ENCODE measurements at regions not wholly inside any gene's neighbourhood (a gene's known extent, or its start where the extent isn't known, plus 50 kb on each side); places are given as distances from the start of the nearest gene placed in this dataset.

- no peaks in the 10 kb centered on the region for H3K27me3 ChIP-seq (ENCODE audit: control insufficient read depth, insufficient read depth, low read length)
- no peaks in the 10 kb centered on the region for H3K9me3 ChIP-seq (ENCODE audit: control insufficient read depth, insufficient read depth, low read length)
Observed at GRCh38 chr4:110675426-110675825, 52.5 kb upstream of the PITX2 start.

GRCh38 chr4:110676241-110676640 is 53.4 kb upstream of the PITX2 start:
- no peaks in the 10 kb centered on the region for H3K9me3 ChIP-seq (ENCODE audit: control insufficient read depth, insufficient read depth, low read length)
- no peaks in the 10 kb centered on the region for H3K36me3 ChIP-seq (ENCODE audit: control insufficient read depth, insufficient read depth, low read length)
- no peaks in the 10 kb centered on the region for H3K27me3 ChIP-seq (ENCODE audit: control insufficient read depth, insufficient read depth, low read length)
- no peaks in the 10 kb centered on the region for H3K4me1 ChIP-seq (ENCODE audit: control insufficient read depth, insufficient read depth, low read length)
- no peak overlapping the region for H3K4me3 ChIP-seq (ENCODE audit: low read depth, low read length)
- no peak overlapping the region for H3K9ac ChIP-seq (ENCODE audit: low read depth, low read length)
- H3K27ac ChIP-seq (ENCODE audit: low read depth, low read length), result no peak overlapping the region

More at GRCh38 chr4:110675426-110675825, 52.5 kb upstream of the PITX2 start:
- Histone ChIP-seq H3K9ac (ENCODE audit: low read depth, low read length) (no peak overlapping the region), H3K27ac (ENCODE audit: low read depth, low read length) (no peak overlapping the region), H3K4me3 (ENCODE audit: low read depth, low read length) (no peak overlapping the region), H3K4me1 (ENCODE audit: control insufficient read depth, insufficient read depth, low read length) (no peaks in the 10 kb centered on the region), H3K36me3 (ENCODE audit: control insufficient read depth, insufficient read depth, low read length) (no peaks in the 10 kb centered on the region)

- Histone ChIP-seq H3K36me3 (ENCODE audit: control insufficient read depth, insufficient read depth, low read length) (no peaks in the 10 kb centered on the region), H3K27ac (ENCODE audit: low read depth, low read length) (no peak overlapping the region), H3K9me3 (ENCODE audit: control insufficient read depth, insufficient read depth, low read length) (no peaks in the 10 kb centered on the region), H3K9ac (ENCODE audit: low read depth, low read length) (no peak overlapping the region), H3K4me3 (ENCODE audit: low read depth, low read length) (no peak overlapping the region), H3K4me1 (ENCODE audit: control insufficient read depth, insufficient read depth, low read length) (no peaks in the 10 kb centered on the region), H3K27me3 (ENCODE audit: control insufficient read depth, insufficient read depth, low read length) (no peaks in the 10 kb centered on the region)
Observed at GRCh38 chr4:110678517-110679227, 55.8 kb upstream of the PITX2 start.

- no peak overlapping the region for H3K27ac ChIP-seq (ENCODE audit: low read depth, low read length)
- H3K4me3 ChIP-seq (ENCODE audit: low read depth, low read length), result no peak overlapping the region
Observed at GRCh38 chr4:110680265-110680664, 57.4 kb upstream of the PITX2 start.

GRCh38 chr4:110681381-110681780 is 58.5 kb upstream of the PITX2 start:
- H3K9ac ChIP-seq (ENCODE audit: low read depth, low read length), result no peak overlapping the region
- H3K36me3 ChIP-seq (ENCODE audit: control insufficient read depth, insufficient read depth, low read length), result no peaks in the 10 kb centered on the region
- H3K27me3 ChIP-seq (ENCODE audit: control insufficient read depth, insufficient read depth, low read length), result no peaks in the 10 kb centered on the region
- peaks cover 6% of the 10 kb centered on the region for H3K4me1 ChIP-seq (ENCODE audit: control insufficient read depth, insufficient read depth, low read length)
- H3K9me3 ChIP-seq (ENCODE audit: control insufficient read depth, insufficient read depth, low read length), result no peaks in the 10 kb centered on the region
- H3K27ac ChIP-seq (ENCODE audit: low read depth, low read length), result no peak overlapping the region
- no peak overlapping the region for H3K4me3 ChIP-seq (ENCODE audit: low read depth, low read length)

More at GRCh38 chr4:110680265-110680664, 57.4 kb upstream of the PITX2 start:
- H3K9ac ChIP-seq (ENCODE audit: low read depth, low read length), result no peak overlapping the region
- H3K4me1 ChIP-seq (ENCODE audit: control insufficient read depth, insufficient read depth, low read length), result peaks cover 6% of the 10 kb centered on the region
- no peaks in the 10 kb centered on the region for H3K36me3 ChIP-seq (ENCODE audit: control insufficient read depth, insufficient read depth, low read length)
- H3K27me3 ChIP-seq (ENCODE audit: control insufficient read depth, insufficient read depth, low read length), result no peaks in the 10 kb centered on the region
- no peaks in the 10 kb centered on the region for H3K9me3 ChIP-seq (ENCODE audit: control insufficient read depth, insufficient read depth, low read length)

GRCh38 chr4:110682311-110682710 is 59.4 kb upstream of the PITX2 start:
- H3K9me3 ChIP-seq (ENCODE audit: control insufficient read depth, insufficient read depth, low read length), result no peaks in the 10 kb centered on the region
- H3K4me3 ChIP-seq (ENCODE audit: low read depth, low read length), result no peak overlapping the region
- H3K27ac ChIP-seq (ENCODE audit: low read depth, low read length), result no peak overlapping the region
- H3K36me3 ChIP-seq (ENCODE audit: control insufficient read depth, insufficient read depth, low read length), result no peaks in the 10 kb centered on the region
- no peak overlapping the region for H3K9ac ChIP-seq (ENCODE audit: low read depth, low read length)
- H3K4me1 ChIP-seq (ENCODE audit: control insufficient read depth, insufficient read depth, low read length), result peaks cover 6% of the 10 kb centered on the region
- H3K27me3 ChIP-seq (ENCODE audit: control insufficient read depth, insufficient read depth, low read length), result no peaks in the 10 kb centered on the region

- no peak overlapping the region for H3K27ac ChIP-seq (ENCODE audit: low read depth, low read length)
- H3K9ac ChIP-seq (ENCODE audit: low read depth, low read length), result no peak overlapping the region
- no peak overlapping the region for H3K4me3 ChIP-seq (ENCODE audit: low read depth, low read length)
- peaks cover 6% of the 10 kb centered on the region for H3K4me1 ChIP-seq (ENCODE audit: control insufficient read depth, insufficient read depth, low read length)
- H3K36me3 ChIP-seq (ENCODE audit: control insufficient read depth, insufficient read depth, low read length), result no peaks in the 10 kb centered on the region
- H3K9me3 ChIP-seq (ENCODE audit: control insufficient read depth, insufficient read depth, low read length), result no peaks in the 10 kb centered on the region
- no peaks in the 10 kb centered on the region for H3K27me3 ChIP-seq (ENCODE audit: control insufficient read depth, insufficient read depth, low read length)
Observed at GRCh38 chr4:110683601-110684000, 60.7 kb upstream of the PITX2 start.

- Histone ChIP-seq H3K9ac (ENCODE audit: low read depth, low read length) (no peak overlapping the region), H3K4me3 (ENCODE audit: low read depth, low read length) (no peak overlapping the region), H3K27ac (ENCODE audit: low read depth, low read length) (no peak overlapping the region), H3K9me3 (ENCODE audit: control insufficient read depth, insufficient read depth, low read length) (no peaks in the 10 kb centered on the region), H3K36me3 (ENCODE audit: control insufficient read depth, insufficient read depth, low read length) (no peaks in the 10 kb centered on the region), H3K4me1 (ENCODE audit: control insufficient read depth, insufficient read depth, low read length) (no peaks in the 10 kb centered on the region), H3K27me3 (ENCODE audit: control insufficient read depth, insufficient read depth, low read length) (no peaks in the 10 kb centered on the region)
Observed at GRCh38 chr4:110702326-110702725, 79.4 kb upstream of the PITX2 start.

GRCh38 chr4:110704748-110705439 is 82.0 kb upstream of the PITX2 start:
- no peaks in the 10 kb centered on the region for H3K4me1 ChIP-seq (ENCODE audit: control insufficient read depth, insufficient read depth, low read length)
- no peak overlapping the region for H3K27ac ChIP-seq (ENCODE audit: low read depth, low read length)
- H3K27me3 ChIP-seq (ENCODE audit: control insufficient read depth, insufficient read depth, low read length), result no peaks in the 10 kb centered on the region
- no peaks in the 10 kb centered on the region for H3K9me3 ChIP-seq (ENCODE audit: control insufficient read depth, insufficient read depth, low read length)
- no peak overlapping the region for H3K9ac ChIP-seq (ENCODE audit: low read depth, low read length)
- H3K36me3 ChIP-seq (ENCODE audit: control insufficient read depth, insufficient read depth, low read length), result no peaks in the 10 kb centered on the region
- no peak overlapping the region for H3K4me3 ChIP-seq (ENCODE audit: low read depth, low read length)

GRCh38 chr4:110705440-110705782 is 82.5 kb upstream of the PITX2 start:
- Histone ChIP-seq H3K36me3 (ENCODE audit: control insufficient read depth, insufficient read depth, low read length) (no peaks in the 10 kb centered on the region), H3K9me3 (ENCODE audit: control insufficient read depth, insufficient read depth, low read length) (no peaks in the 10 kb centered on the region), H3K4me3 (ENCODE audit: low read depth, low read length) (no peak overlapping the region), H3K4me1 (ENCODE audit: control insufficient read depth, insufficient read depth, low read length) (no peaks in the 10 kb centered on the region), H3K27ac (ENCODE audit: low read depth, low read length) (no peak overlapping the region), H3K9ac (ENCODE audit: low read depth, low read length) (no peak overlapping the region), H3K27me3 (ENCODE audit: control insufficient read depth, insufficient read depth, low read length) (no peaks in the 10 kb centered on the region)

- H3K36me3 ChIP-seq (ENCODE audit: control insufficient read depth, insufficient read depth, low read length), result no peaks in the 10 kb centered on the region
- H3K9me3 ChIP-seq (ENCODE audit: control insufficient read depth, insufficient read depth, low read length), result no peaks in the 10 kb centered on the region
- no peaks in the 10 kb centered on the region for H3K4me1 ChIP-seq (ENCODE audit: control insufficient read depth, insufficient read depth, low read length)
- no peaks in the 10 kb centered on the region for H3K27me3 ChIP-seq (ENCODE audit: control insufficient read depth, insufficient read depth, low read length)
- H3K4me3 ChIP-seq (ENCODE audit: low read depth, low read length), result no peak overlapping the region
- no peak overlapping the region for H3K27ac ChIP-seq (ENCODE audit: low read depth, low read length)
- no peak overlapping the region for H3K9ac ChIP-seq (ENCODE audit: low read depth, low read length)
Observed at GRCh38 chr4:110710070-110710469, 87.2 kb upstream of the PITX2 start.

Measured in HUES48 (cell line).